GM18907 (cell line): ENCODE measurements at regions not wholly inside any gene's neighbourhood (a gene's known extent, or its start where the extent isn't known, plus 50 kb on each side); places are given as distances from the start of the nearest gene placed in this dataset.
"Not testable (repeated sequence)": the region's sequence is repeated elsewhere in the genome, so short reads cannot be mapped to it uniquely, and the experiment has no call there.

ENCODE experiments used
- ATAC-seq: cut with Tn5 transposase; IDR thresholded peaks from one replicate; pipeline ENCODE4 v1.9.1; 2021; ENCODE audit warnings: mild to moderate bottlenecking, moderate library complexity; ENCODE audit not compliant: unreplicated experiment

GRCh38 chr3:177249203-177249602 is 51.9 kb upstream of the TBL1XR1 start:
- no peak for ATAC-seq

- no peak for ATAC-seq
Observed at GRCh38 chr3:177250151-177250550, 52.9 kb upstream of the TBL1XR1 start.

- no peak for ATAC-seq
Observed at GRCh38 chr3:177251755-177252154, 54.5 kb upstream of the TBL1XR1 start.

GRCh38 chr3:177257006-177257405 is 59.7 kb upstream of the TBL1XR1 start:
- no peak for ATAC-seq

DNA sequence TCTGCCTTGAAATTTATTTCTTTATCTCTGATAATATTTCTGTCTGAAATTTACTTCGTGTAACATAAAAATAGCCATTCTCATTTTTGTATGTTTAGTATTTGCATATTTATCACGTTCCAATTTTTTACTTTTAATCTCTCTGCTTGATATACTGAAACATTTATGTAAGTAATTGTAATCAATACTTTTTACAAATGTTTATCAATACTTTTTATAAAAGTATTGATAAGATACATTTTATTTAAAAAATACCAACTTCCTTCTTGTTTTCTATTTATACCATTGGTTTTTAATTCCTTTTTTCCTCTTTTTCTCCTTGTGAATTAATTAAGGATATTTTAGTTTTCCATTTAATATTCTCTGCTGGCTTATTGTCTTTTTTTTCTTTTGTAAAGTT is 60.3 kb upstream of the TBL1XR1 start:
- no peak for ATAC-seq

GRCh38 chr3:177262396-177262795 is 65.1 kb upstream of the TBL1XR1 start:
- no peak for ATAC-seq

DNA sequence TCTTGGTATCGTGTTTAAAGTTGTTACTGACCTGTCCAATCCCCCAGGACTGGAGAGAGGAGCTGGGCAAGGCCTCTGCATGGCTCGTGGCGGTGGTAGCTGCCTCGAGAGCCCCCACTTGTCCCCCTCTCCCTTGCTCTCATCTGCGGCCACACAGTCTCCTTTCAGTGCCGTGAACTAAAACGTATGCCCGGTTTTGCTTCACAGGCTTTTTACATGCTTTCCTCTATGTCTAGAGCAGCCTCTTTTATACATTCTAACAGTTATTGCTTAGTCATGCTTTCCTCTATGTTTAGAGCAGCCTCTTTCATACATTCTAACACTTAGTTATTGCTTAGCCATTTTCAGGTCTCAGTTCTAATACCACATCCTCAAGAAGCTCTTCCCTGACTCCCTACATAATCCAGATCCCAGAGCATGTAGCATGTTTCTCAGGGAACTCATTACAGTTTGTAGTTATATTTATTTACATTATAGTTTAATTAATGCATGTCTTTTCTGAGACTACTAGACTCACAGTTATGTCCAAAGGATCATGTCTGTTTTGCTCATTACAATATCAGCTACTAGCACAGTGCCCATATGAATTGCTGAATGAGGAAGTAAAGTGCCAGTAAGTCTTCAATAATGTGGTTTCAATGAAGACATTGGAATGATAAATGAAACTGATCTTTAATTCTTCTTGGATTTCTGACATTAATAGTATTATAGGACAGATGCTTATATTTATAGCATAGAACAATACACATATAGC is 66.5 kb upstream of the TBL1XR1 start:
- ATAC-seq = peak; percentile 65

DNA sequence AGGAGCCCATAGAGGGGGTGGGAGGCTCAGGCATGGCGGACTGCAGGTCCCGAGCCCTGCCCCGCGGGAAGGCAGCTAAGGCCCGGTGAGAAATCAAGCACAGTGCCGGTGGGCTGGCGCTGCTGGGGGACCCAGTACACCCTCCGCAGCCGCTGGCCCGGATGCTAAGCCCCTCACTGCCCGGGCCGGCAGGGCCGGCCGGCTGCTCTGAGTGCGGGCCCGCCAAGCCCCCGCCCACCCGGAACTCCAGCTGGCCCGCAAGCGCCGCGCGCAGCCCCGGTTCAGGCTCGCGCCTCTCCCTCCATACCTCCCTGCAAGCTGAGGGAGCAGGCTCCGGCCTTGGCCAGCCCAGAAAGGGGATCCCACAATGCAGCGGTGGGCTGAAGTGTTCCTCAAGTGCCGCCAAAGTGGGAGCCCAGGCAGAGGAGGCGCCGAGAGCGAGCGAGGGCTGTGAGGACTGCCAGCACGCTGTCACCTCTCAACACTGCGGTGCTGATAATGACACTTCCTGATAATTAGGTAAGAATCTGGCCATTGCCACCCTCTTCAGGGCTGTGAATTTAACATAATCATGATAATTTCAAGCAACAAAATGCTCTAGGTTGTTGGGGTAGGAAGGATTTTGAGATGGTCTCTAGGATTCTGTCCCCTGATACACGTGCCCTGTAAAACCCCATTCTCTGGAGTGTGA is 74.7 kb upstream of the TBL1XR1 start:
- ATAC-seq = not testable (repeated sequence)

DNA sequence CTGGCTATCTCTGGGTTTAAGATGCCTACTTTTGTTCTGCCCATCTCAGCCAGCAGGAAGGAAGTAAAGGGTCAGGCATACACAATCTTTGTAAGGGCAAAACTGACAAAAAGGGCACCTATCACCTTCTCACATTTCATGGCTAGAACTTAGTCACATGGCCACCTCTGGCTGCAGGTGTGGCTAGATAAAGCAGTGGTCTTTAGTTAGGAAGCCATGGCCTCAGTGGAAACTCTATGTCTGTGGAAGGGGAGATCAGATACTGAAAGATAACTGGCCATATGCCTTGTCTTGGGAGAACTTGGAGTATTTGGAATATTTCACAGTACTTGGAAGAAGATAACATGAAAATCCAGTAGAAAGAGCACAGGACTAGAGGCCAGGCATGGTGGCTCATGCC is 80.7 kb upstream of the TBL1XR1 start:
- no peak for ATAC-seq

- no peak for ATAC-seq
Observed at GRCh38 chr3:177279118-177279815, 82.0 kb upstream of the TBL1XR1 start.

DNA sequence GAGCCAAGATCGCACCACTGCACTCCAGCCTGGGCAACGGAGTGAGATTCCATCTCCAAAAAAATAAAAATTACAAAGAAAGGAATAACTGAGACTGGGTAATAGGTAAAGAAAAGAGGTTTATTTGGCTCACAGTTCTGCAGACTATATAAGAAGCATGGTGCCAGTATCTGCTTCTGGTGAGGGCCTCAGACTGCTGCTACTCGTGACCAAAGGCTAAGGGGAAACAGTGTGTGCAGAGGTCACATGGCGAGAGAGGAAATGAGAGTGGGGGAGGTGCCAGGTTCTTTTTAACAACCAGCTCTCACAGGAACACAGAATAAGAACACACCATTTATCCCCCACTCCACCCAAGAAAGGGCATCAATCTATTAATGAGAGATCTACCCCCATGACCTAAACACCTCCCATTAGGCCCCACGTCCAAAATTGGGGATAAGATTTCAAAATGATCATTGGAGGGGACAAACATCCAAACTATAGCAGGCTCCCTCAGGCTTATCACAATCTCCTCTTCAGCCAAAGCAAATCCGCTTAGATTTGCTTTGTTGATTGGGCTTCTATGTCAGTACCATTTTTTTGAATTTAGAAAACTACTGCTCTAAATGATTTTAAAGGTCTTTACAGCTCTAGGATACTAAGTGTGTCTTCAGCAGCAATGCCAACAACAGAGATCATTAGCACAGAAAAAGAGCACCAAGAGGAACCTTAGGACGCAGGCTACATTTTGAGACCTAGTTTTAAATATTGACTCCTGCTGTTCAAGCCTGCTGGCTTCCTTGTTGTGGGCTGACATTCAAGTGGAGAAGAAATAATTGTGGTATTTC is 84.2 kb upstream of the TBL1XR1 start:
- no peak for ATAC-seq

DNA sequence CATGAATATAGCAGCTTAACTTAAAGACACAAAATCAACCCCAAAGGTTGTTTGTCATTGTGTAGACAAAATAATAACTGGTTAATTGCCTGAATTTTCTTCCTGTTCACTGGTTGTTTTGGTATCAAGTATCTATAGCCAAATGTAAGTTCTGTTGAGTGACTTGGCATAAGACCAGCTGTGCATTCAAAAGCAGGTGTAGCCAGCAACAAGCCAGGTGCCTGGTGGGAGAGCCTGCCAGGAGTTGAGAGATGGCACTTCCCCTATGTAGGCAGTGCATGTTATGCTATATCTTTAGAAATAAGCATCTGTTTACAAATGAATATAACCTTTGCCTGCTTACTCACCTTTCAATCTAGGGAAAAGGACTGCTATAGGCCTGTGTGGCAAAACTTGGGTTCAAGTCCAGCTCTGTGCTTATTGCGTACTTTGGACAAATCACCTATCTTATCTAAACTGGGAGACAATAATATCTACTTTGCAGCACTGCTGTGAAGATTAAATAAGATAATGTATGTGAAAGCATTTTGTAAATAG is 84.9 kb upstream of the TBL1XR1 start:
- ATAC-seq = no peak

DNA sequence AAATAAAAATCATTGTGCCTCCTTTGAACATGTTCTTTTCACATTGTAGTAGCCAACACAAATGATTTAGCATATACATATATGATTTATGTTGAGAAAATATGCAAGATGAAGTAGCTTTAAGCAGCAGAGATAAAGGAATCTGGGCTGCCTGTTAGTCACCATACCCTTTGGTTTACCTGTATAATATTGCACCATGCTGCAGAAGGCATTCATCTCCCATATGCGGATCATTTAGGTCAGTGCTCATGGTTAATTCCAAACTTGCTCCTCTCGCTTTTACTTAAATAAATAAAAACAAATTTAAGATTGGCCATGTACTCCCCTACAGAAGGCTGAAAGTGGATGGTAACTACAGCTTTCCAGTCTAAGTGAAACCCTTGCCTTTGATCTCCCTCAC is 86.7 kb upstream of the TBL1XR1 start:
- ATAC-seq = no peak

- ATAC-seq = no peak
Observed at GRCh38 chr3:177284383-177284881, 87.2 kb upstream of the TBL1XR1 start.

DNA sequence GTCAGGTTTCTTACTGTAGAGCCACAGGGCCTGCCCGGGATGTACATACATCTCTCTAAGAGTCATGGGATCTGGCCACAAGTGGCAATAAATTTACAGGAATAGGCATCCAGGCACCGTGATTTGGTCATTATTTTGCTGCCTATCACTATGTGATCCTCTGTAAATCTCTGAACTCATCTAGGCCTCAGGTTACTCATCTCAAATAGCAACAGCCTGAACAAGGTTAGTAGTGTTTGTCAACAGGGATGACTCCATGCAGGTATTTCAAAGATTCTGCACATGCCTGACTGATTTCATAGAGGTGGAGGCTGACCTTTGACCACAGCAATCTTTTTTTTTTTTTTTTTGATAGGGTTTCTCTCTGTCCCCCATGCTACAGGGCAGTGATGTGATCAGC is 88.8 kb upstream of the TBL1XR1 start:
- no peak for ATAC-seq

DNA sequence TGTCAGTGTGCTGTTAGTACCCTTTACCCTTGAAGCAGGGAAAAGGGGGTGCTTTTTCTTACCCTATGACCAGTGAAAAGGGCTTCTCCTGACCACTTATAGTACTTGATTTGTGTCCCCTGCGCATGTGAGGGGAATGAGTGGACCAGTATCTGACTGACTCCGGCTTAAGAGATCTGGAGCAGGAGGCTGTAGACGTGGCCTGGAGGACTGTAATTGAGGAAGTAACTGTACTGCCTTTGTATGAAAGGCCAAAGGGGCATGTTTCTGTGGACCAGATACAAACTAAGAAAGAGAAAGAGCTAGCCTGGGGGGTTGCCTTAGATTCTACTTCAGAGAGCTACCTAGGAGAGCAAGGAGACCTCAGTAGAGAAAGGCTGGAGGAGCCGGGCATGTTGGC is 89.9 kb upstream of the TBL1XR1 start:
- ATAC-seq = no peak

DNA sequence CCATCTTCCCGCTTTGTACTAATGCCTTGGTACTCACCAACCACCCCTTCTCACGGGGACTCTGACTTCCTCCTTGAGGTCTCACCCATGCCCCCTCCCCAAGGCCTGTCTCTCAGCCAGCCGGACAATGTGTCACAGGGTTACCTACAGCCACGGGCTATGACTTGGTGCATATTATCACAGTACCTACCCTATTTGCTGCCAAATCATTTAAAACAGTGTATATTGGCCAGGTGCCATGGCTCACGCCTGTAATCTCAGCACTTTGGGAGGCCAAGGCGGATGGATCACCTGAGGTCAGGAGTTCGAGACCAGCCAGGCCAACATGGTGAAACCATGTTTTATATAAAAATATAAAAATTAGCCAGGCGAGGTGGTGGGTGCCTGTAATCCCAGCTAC is 93.4 kb upstream of the TBL1XR1 start:
- ATAC-seq = no peak

DNA sequence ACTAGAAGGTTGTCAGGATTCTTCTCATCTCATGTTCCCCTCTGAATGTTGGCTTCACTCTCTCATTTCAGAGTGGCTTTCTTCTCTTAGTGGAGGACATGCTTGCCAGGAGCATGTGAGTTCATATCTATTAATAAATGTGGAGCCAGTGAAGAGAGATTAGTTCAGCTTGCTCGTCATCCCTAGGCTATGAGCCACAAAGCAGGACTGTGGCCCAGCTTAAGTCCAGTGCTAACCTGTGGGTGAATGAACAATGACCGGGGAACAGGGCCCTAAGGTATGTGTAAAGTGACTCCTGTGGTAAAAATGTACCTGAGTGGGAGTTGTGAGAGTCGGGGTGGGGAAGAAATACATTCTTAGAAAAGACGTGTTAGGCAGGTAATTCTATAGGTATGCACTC is 96.9 kb upstream of the TBL1XR1 start:
- no peak for ATAC-seq

DNA sequence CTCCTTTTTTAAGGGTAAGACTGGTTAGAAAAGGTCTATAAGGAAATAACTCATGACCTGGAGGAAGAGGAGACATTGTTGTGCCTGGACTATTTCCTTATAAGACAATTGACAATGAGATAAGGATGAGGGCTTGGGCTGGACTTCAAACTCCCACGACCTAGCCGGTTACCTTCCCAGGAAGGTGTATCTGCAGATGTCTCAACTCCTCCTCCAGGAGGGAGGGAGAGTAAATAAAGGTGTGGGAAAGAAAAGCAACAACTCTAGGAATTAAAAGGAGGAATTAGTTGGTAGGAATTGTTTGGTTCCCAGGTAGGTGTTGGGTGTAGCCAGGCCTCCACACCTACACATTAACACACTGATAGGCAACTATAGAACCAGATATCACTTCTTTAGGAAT is 97.8 kb upstream of the TBL1XR1 start:
- ATAC-seq = no peak

- no peak for ATAC-seq
Observed at GRCh38 chr3:177299250-177299649, 102.0 kb upstream of the TBL1XR1 start.
